Thyroid gland (tissue), 4 donors: ENCODE measurements at regions not wholly inside any gene's neighbourhood (a gene's known extent, or its start where the extent isn't known, plus 50 kb on each side); places are given as distances from the start of the nearest gene placed in this dataset.

Experiments
- DNase-seq, 2 donors: peaks; one replicate each; pipeline ENCODE4 v3.0.0-alpha.2; 2019
- H3K27ac ChIP-seq, 3 donors: fragments of 200-600 bp; sonication (generic); 1 replicate in 2 of 3; 2 replicates in 1 of 3; pipeline ENCODE4 v1.5.1; 2016 to 2019; ENCODE audit warnings: mild to moderate bottlenecking in 1 of 3, moderate library complexity in 1 of 3
- H3K27me3 ChIP-seq: fragments of 200-600 bp; sonication (generic); one replicate; pipeline ENCODE4 v1.5.1; 2019
- H3K36me3 ChIP-seq, 2 donors: fragments of 200-600 bp; sonication (generic); one replicate each; pipeline ENCODE4 v1.5.1; 2016 to 2019
- H3K4me1 ChIP-seq, 2 donors: fragments of 200-600 bp; sonication (generic); one replicate each; pipeline ENCODE4 v1.5.1; 2017 to 2019
- H3K4me3 ChIP-seq, 3 donors: fragments of 200-600 bp; sonication (generic); replicated peaks in 1 of 3; 1 replicate in 2 of 3; 2 replicates in 1 of 3; pipeline ENCODE4 v1.5.1; 2016; ENCODE audit warnings: mild to moderate bottlenecking in 1 of 3
- H3K9me3 ChIP-seq: fragments of 200-600 bp; sonication (generic); one replicate; pipeline ENCODE4 v1.5.1; 2017
- CTCF ChIP-seq, 6 experiments: fragments of 200-600 bp in 3 of 6; fragments of 450-650 bp in 3 of 6; sonication (generic) in 3 of 6; IDR thresholded peaks; one replicate each; pipeline ENCODE4 v1.5.1; 2016 to 2019; ENCODE audit warnings: antibody characterized with exemption in 6 of 6, mild to moderate bottlenecking in 2 of 6, inconsistent platforms in 1 of 6, moderate library complexity in 1 of 6
- POLR2A ChIP-seq, 2 donors: fragments of 450-650 bp; IDR thresholded peaks; one replicate each; pipeline ENCODE4 v1.6.1; 2017; ENCODE audit warnings: antibody characterized with exemption in 2 of 2, mild to moderate bottlenecking in 2 of 2, moderate library complexity in 1 of 2
- WGBS, 2 donors: methylation state at CpG; one replicate each; pipeline ENCODE4 v1.1.5; 2017; 5-methylcytosine and 5-hydroxymethylcytosine counted together
- intact Hi-C: fragments of 100-400 bp; cut with DNase I; formaldehyde crosslinking; loops from one replicate; pipeline ENCODE4 v1.15.1; 2023

- H3K36me3 ChIP-seq: no peaks in the 10 kb centered on the region
- TF ChIP-seq CTCF (IDR thresholded peaks at IDR 0.05) (no peak), POLR2A (IDR thresholded peaks at IDR 0.05) (no peak)
- H3K27ac ChIP-seq: no peak overlapping the region
- H3K27me3 ChIP-seq: no peaks in the 10 kb centered on the region
- no peaks in the 10 kb centered on the region for H3K9me3 ChIP-seq
- no peak for DNase-seq
- H3K4me3 ChIP-seq: no peak overlapping the region
- no peaks in the 10 kb centered on the region for H3K4me1 ChIP-seq
- 86 to 92% methylated on average over 4 of the region's 4 CpGs for WGBS, 2 donors
- intact Hi-C loops: no loop called here
Observed at GRCh38 chr10:16304311-16304710, 132.5 kb upstream of the PTER start.

GRCh38 chr10:16310440-16310839 lies 126.4 kb upstream of the PTER start:
- Histone ChIP-seq H3K27ac (no peak overlapping the region), H3K27me3 (no peaks in the 10 kb centered on the region), H3K4me1 (no peaks in the 10 kb centered on the region), H3K9me3 (no peaks in the 10 kb centered on the region), H3K36me3 (no peaks in the 10 kb centered on the region), H3K4me3 (no peak overlapping the region)
- TF ChIP-seq CTCF (IDR thresholded peaks at IDR 0.05) (no peak), POLR2A (IDR thresholded peaks at IDR 0.05) (no peak)
- DNase-seq: no peak
- 77% methylated on average over 1 of the region's 1 CpG for WGBS, 2 donors
- intact Hi-C loops: no loop called here

GRCh38 chr10:16314259-16314658 lies 122.6 kb upstream of the PTER start:
- Histone ChIP-seq H3K27ac (no peak overlapping the region), H3K4me1 (no peaks in the 10 kb centered on the region), H3K4me3 (no peak overlapping the region), H3K27me3 (no peaks in the 10 kb centered on the region), H3K9me3 (no peaks in the 10 kb centered on the region), H3K36me3 (no peaks in the 10 kb centered on the region)
- no peak for TF ChIP-seq POLR2A (IDR thresholded peaks at IDR 0.05)
- no peak for TF ChIP-seq CTCF (IDR thresholded peaks at IDR 0.05)
- no peak for DNase-seq
- intact Hi-C loops: no loop called here

- DNase-seq: no peak
- 64 to 70% methylated on average over 7 of the region's 7 CpGs for WGBS, 2 donors
Observed at GRCh38 chr10:16316733-16317390, 119.9 kb upstream of the PTER start.

GRCh38 chr10:16341637-16342036 lies 95.2 kb upstream of the PTER start:
- H3K9me3 ChIP-seq: no peaks in the 10 kb centered on the region
- no peaks in the 10 kb centered on the region for H3K4me1 ChIP-seq
- no peak overlapping the region for H3K27ac ChIP-seq
- H3K4me3 ChIP-seq: no peak overlapping the region
- DNase-seq: no peak
- WGBS, 2 donors: 76 to 92% methylated on average over 2 of the region's 2 CpGs
- intact Hi-C loops: no loop called here
- H3K27me3 ChIP-seq: no peaks in the 10 kb centered on the region
- H3K36me3 ChIP-seq: no peaks in the 10 kb centered on the region
- TF ChIP-seq CTCF (IDR thresholded peaks at IDR 0.05) (no peak), POLR2A (IDR thresholded peaks at IDR 0.05) (no peak)

More at GRCh38 chr10:16316733-16317390, 119.9 kb upstream of the PTER start:
- TF ChIP-seq CTCF (IDR thresholded peaks at IDR 0.05): no peak
- no peak for TF ChIP-seq POLR2A (IDR thresholded peaks at IDR 0.05)
- no peaks in the 10 kb centered on the region for H3K27me3 ChIP-seq
- no peaks in the 10 kb centered on the region for H3K4me1 ChIP-seq
- no peaks in the 10 kb centered on the region for H3K36me3 ChIP-seq
- H3K4me3 ChIP-seq: no peak overlapping the region
- intact Hi-C loops: no loop called here
- no peak overlapping the region for H3K27ac ChIP-seq
- no peaks in the 10 kb centered on the region for H3K9me3 ChIP-seq
